Activated CD8-positive, alpha-beta memory T cell treated with anti-CD3 and anti-CD28 coated beads for 48 hours (primary cell): ENCODE measurements at regions not wholly inside any gene's neighbourhood (a gene's known extent, or its start where the extent isn't known, plus 50 kb on each side); places are given as distances from the start of the nearest gene placed in this dataset.
"Not testable (repeated sequence)": the region's sequence is repeated elsewhere in the genome, so short reads cannot be mapped to it uniquely, and the experiment has no call there.

Experiments used
- DNase-seq, 3 experiments: peaks; one replicate each; pipeline ENCODE4 v3.0.0-alpha.2; 2020; ENCODE audit warnings: low read depth in 2 of 3, low spot score in 2 of 3

GRCh38 chr4:124079174-124079780, 633.3 kb downstream of the ANKRD50 start:
- no peak for DNase-seq

- no peak for DNase-seq
Observed at GRCh38 chr4:124083711-124084110, 628.8 kb downstream of the ANKRD50 start.

- no peak for DNase-seq
Observed at GRCh38 chr4:124085561-124086180, 626.9 kb downstream of the ANKRD50 start.

GRCh38 chr4:124090021-124090420, 622.5 kb downstream of the ANKRD50 start:
- DNase-seq: no peak

- DNase-seq: no peak
Observed at GRCh38 chr4:124092101-124092500, 620.4 kb downstream of the ANKRD50 start.

GRCh38 chr4:124092541-124092984, 620.0 kb downstream of the ANKRD50 start:
- DNase-seq: no peak

GRCh38 chr4:124095621-124096020, 616.9 kb downstream of the ANKRD50 start:
- DNase-seq: no peak

- DNase-seq: no peak
Observed at GRCh38 chr4:124096290-124096689, 616.2 kb downstream of the ANKRD50 start.

- DNase-seq: no peak
Observed at GRCh38 chr4:124097447-124097846, 615.1 kb downstream of the ANKRD50 start.

- no peak for DNase-seq
Observed at GRCh38 chr4:124104101-124104500, 608.4 kb downstream of the ANKRD50 start.

GRCh38 chr4:124104628-124105027, 607.9 kb downstream of the ANKRD50 start:
- no peak for DNase-seq

- no peak for DNase-seq
Observed at GRCh38 chr4:124105212-124105611, 607.3 kb downstream of the ANKRD50 start.

GRCh38 chr4:124111411-124111810, 601.1 kb downstream of the ANKRD50 start:
- no peak for DNase-seq

- DNase-seq: no peak
Observed at GRCh38 chr4:124111922-124112321, 600.6 kb downstream of the ANKRD50 start.

GRCh38 chr4:124118061-124118460, 594.5 kb downstream of the ANKRD50 start:
- no peak for DNase-seq

GRCh38 chr4:124121461-124121971, 591.0 kb downstream of the ANKRD50 start:
- DNase-seq: no peak

- no peak for DNase-seq
Observed at GRCh38 chr4:124123181-124123580, 589.4 kb downstream of the ANKRD50 start.

- no peak for DNase-seq
Observed at GRCh38 chr4:124123721-124124120, 588.8 kb downstream of the ANKRD50 start.

- DNase-seq: not testable (repeated sequence)
Observed at GRCh38 chr4:124131324-124131723, 581.2 kb downstream of the ANKRD50 start.

GRCh38 chr4:124132161-124132560, 580.4 kb downstream of the ANKRD50 start:
- no peak for DNase-seq

GRCh38 chr4:124133753-124134152, 578.8 kb downstream of the ANKRD50 start:
- no peak for DNase-seq

GRCh38 chr4:124135409-124135813, 577.1 kb downstream of the ANKRD50 start:
- no peak for DNase-seq

- DNase-seq: no peak
Observed at GRCh38 chr4:124139044-124139443, 573.5 kb downstream of the ANKRD50 start.
